IMR-90 (cell line): ENCODE measurements at regions not wholly inside any gene's neighbourhood (a gene's known extent, or its start where the extent isn't known, plus 50 kb on each side); places are given as distances from the start of the nearest gene placed in this dataset.

Experiments
- ATAC-seq: fragments of 200-7000 bp; cut with Tn5 transposase; 2 replicates; pipeline ENCODE4 v1.9.1; 2020; ENCODE audit warnings: low read depth, mild to moderate bottlenecking, moderate library complexity
- BruUV-seq: library from RNA; stranded (reverse); fragments of 400-500 nt; replicated peaks from 2 replicates; lab custom pipeline; 2021; lab: Mats Ljungman, UMichigan
- CTCF ChIA-PET: fragments of 300-600 bp; formaldehyde crosslinking; extraction: SDS; loops from one replicate; lab custom pipeline; 2021; ENCODE audit warnings: antibody characterized with exemption; lab: Yijun Ruan, JAX
- POLR2A ChIA-PET: fragments of 300-600 bp; sonication (Branson Sonifier 250); formaldehyde crosslinking; loops from one replicate; lab custom pipeline; 2022; ENCODE audit warnings: antibody characterized with exemption; ENCODE audit not compliant: unreplicated experiment; lab: Charles Lee
- DNase-seq: peaks from one replicate; pipeline ENCODE4 v3.0.0; 2013
- H2AFZ ChIP-seq: replicated peaks from 2 replicates; pipeline ENCODE3; 2013; ENCODE audit warnings: low read length, mild to moderate bottlenecking; ENCODE audit not compliant: poor library complexity
- H2AK5ac ChIP-seq: 2 replicates; pipeline ENCODE4 v1.6.1; 2013; ENCODE audit warnings: low read depth, low read length, inconsistent platforms
- H2AK9ac ChIP-seq: replicated peaks from 2 replicates; pipeline ENCODE3; 2013; ENCODE audit warnings: mild to moderate bottlenecking, low read depth, low read length, moderate library complexity; ENCODE audit not compliant: poor library complexity
- H2BK120ac ChIP-seq: 2 replicates; pipeline ENCODE4 v1.6.1; 2013; ENCODE audit warnings: low read depth, low read length, inconsistent platforms
- H2BK15ac ChIP-seq: 3 replicates; pipeline ENCODE4 v1.6.1; 2013; ENCODE audit warnings: low read depth, low read length, inconsistent platforms
- H2BK20ac ChIP-seq: 2 replicates; pipeline ENCODE4 v1.6.1; 2013; ENCODE audit warnings: low read depth, mild to moderate bottlenecking, inconsistent platforms, low read length, moderate library complexity
- H2BK5ac ChIP-seq: 2 replicates; pipeline ENCODE4 v1.6.1; 2013; ENCODE audit warnings: mild to moderate bottlenecking, low read depth, low read length, inconsistent platforms; ENCODE audit not compliant: poor library complexity, severe bottlenecking
- H3K14ac ChIP-seq: replicated peaks from 2 replicates; pipeline ENCODE4 v1.6.1; 2013; ENCODE audit warnings: low read depth, low read length, inconsistent platforms
- H3K18ac ChIP-seq: 2 replicates; pipeline ENCODE4 v1.6.1; 2013; ENCODE audit warnings: low read depth, low read length, control low read depth
- H3K23ac ChIP-seq: 2 replicates; pipeline ENCODE4 v1.6.1; 2013; ENCODE audit warnings: low read depth, low read length, inconsistent platforms
- H3K27ac ChIP-seq: 2 replicates; pipeline ENCODE4 v1.5.1; 2013; ENCODE audit warnings: mild to moderate bottlenecking, control low read depth, low read length; ENCODE audit not compliant: insufficient read depth
- H3K27me3 ChIP-seq: 2 replicates; pipeline ENCODE4 v1.6.1; 2013; ENCODE audit warnings: low read length; ENCODE audit not compliant: control insufficient read depth, insufficient read depth
- H3K36me3 ChIP-seq: 2 replicates; pipeline ENCODE4 v1.6.1; 2013; ENCODE audit warnings: low read length, mixed read lengths; ENCODE audit not compliant: control insufficient read depth, insufficient read depth
- H3K4ac ChIP-seq: 2 replicates; pipeline ENCODE4 v1.6.1; 2013; ENCODE audit warnings: low read depth, low read length, inconsistent platforms
- H3K4me1 ChIP-seq: 2 replicates; pipeline ENCODE4 v1.6.1; 2013; ENCODE audit warnings: low read length, mixed read lengths; ENCODE audit not compliant: control insufficient read depth, insufficient read depth
- H3K4me2 ChIP-seq: 2 replicates; pipeline ENCODE4 v1.6.1; 2013; ENCODE audit warnings: low read depth, mild to moderate bottlenecking, control low read depth, low read length, moderate library complexity
- H3K4me3 ChIP-seq: 2 replicates; pipeline ENCODE4 v1.5.1; 2013; ENCODE audit warnings: low read depth, mild to moderate bottlenecking, control low read depth, low read length, moderate library complexity; ENCODE audit not compliant: insufficient read depth
- H3K56ac ChIP-seq: 2 replicates; pipeline ENCODE4 v1.6.1; 2013; ENCODE audit warnings: low read length, inconsistent platforms; ENCODE audit not compliant: insufficient read depth; ENCODE audit errors: extremely low read depth
- H3K79me1 ChIP-seq, 2 experiments: 2 replicates each; pipeline ENCODE4 v1.6.1; 2013; ENCODE audit warnings: low read length in 2 of 2, inconsistent platforms in 1 of 2, low read depth in 1 of 2
- H3K9ac ChIP-seq: 2 replicates; pipeline ENCODE4 v1.6.1; 2013; ENCODE audit warnings: low read depth, low read length, control low read depth
- H3K9me1 ChIP-seq: 2 replicates; pipeline ENCODE4 v1.6.1; 2013; ENCODE audit warnings: low read length, inconsistent platforms; ENCODE audit not compliant: insufficient read depth
- H3K9me3 ChIP-seq: 2 replicates; pipeline ENCODE4 v1.6.1; 2013; ENCODE audit warnings: low read length; ENCODE audit not compliant: control insufficient read depth, insufficient read depth
- H4K20me1 ChIP-seq: 2 replicates; pipeline ENCODE4 v1.6.1; 2013; ENCODE audit warnings: low read length, inconsistent platforms; ENCODE audit not compliant: insufficient read depth
- H4K5ac ChIP-seq: 2 replicates; pipeline ENCODE4 v1.6.1; 2013; ENCODE audit warnings: mild to moderate bottlenecking, low read depth, low read length, control low read depth
- H4K8ac ChIP-seq, 2 experiments: 2 replicates each; pipeline ENCODE4 v1.6.1; 2013; ENCODE audit warnings: low read depth in 2 of 2, low read length in 2 of 2, control low read depth in 1 of 2, inconsistent platforms in 1 of 2
- H4K91ac ChIP-seq: 2 replicates; pipeline ENCODE4 v1.6.1; 2013; ENCODE audit warnings: low read depth, low read length, inconsistent platforms; ENCODE audit not compliant: insufficient read depth
- ELK1 ChIP-seq: fragments of 150-350 bp; IDR thresholded peaks from 2 replicates; pipeline ENCODE4 v1.6.1; 2016; ENCODE audit warnings: low read depth, mild to moderate bottlenecking, low read length, moderate library complexity, borderline replicate concordance
- MAZ ChIP-seq: IDR thresholded peaks from 2 replicates; pipeline ENCODE4 v1.6.1; 2012; ENCODE audit warnings: low read depth, mild to moderate bottlenecking, low read length, improper control_type of control experiment, moderate library complexity, borderline replicate concordance
- POLR2A ChIP-seq: IDR thresholded peaks from 2 replicates; pipeline ENCODE4 v1.6.1; 2012; ENCODE audit warnings: mild to moderate bottlenecking, low read depth, low read length
- SMC3 ChIP-seq: fragments of 150-350 bp; IDR thresholded peaks from 2 replicates; pipeline ENCODE4 v1.6.1; 2016; ENCODE audit warnings: low read depth, mild to moderate bottlenecking, antibody characterized with exemption, low read length, moderate library complexity
- USF2 ChIP-seq: fragments of 150-350 bp; IDR thresholded peaks from 2 replicates; pipeline ENCODE4 v1.6.1; 2017; ENCODE audit warnings: mild to moderate bottlenecking, antibody characterized with exemption, low read length, low read depth
- WGBS, 2 experiments: methylation state at CpG; one replicate each; pipeline versions ENCODE4 v1.1.5 to v1.1.7; 2013; ENCODE audit warnings: missing lambda C conversion rate in 2 of 2; ENCODE audit not compliant: insufficient read length in 1 of 2; ENCODE audit errors: extremely low coverage in 2 of 2; 5-methylcytosine and 5-hydroxymethylcytosine counted together
- dilution Hi-C: fragments of 300-500 bp; cut with HindIII; formaldehyde crosslinking; loops from one replicate; pipeline ENCODE4 v1.14.3; 2018; ENCODE audit warnings: low sequenced_read_pairs; ENCODE audit not compliant: unreplicated experiment
- in situ Hi-C: fragments of 300-500 bp; cut with MboI; formaldehyde crosslinking; loops from 3 replicates; pipeline ENCODE4 v1.14.3; 2019; ENCODE audit warnings: low sequenced_read_pairs, inconsistent platforms, mixed read lengths
- intact Hi-C: fragments of 100-400 bp; cut with micrococcal nuclease; formaldehyde crosslinking; loops from 2 replicates; pipeline ENCODE4 v1.10.0; 2022

- Histone ChIP-seq H3K14ac (no peak overlapping the region), H2AK5ac (no peak overlapping the region)
- CTCF ChIA-PET: no interaction called here
These were observed 122.6 kb downstream of the P2RY1 start for GRCh38 chr3:152957491-152957890.

More at GRCh38 chr3:152957491-152957890, 122.6 kb downstream of the P2RY1 start:
- DNase-seq: no peak
- Histone ChIP-seq H3K18ac (no peak overlapping the region), H4K5ac (no peak overlapping the region), H2AK9ac (no peak overlapping the region), H2BK120ac (no peak overlapping the region), H3K9ac (no peak overlapping the region), H3K79me1 (no peaks in the 10 kb centered on the region), H4K8ac (no peak overlapping the region), H3K4me1 (no peaks in the 10 kb centered on the region), H2BK15ac (no peak overlapping the region), H2AFZ (no peak overlapping the region), H3K4me2 (no peak overlapping the region), H3K9me3 (no peaks in the 10 kb centered on the region), H3K9me1 (no peaks in the 10 kb centered on the region), H3K27ac (no peak overlapping the region), H4K91ac (no peak overlapping the region), H3K27me3 (no peaks in the 10 kb centered on the region), H3K56ac (no peak overlapping the region), H3K4ac (no peak overlapping the region), H4K20me1 (no peaks in the 10 kb centered on the region), H3K23ac (no peak overlapping the region), H3K36me3 (no peaks in the 10 kb centered on the region), H2BK20ac (no peak overlapping the region), H3K4me3 (no peak overlapping the region), H2BK5ac (no peak overlapping the region)
- ATAC-seq: no peak
- no CpG with 5 or more reads among the region's 2 CpGs for WGBS, 2 experiments
- dilution Hi-C loops (no loop called here), intact Hi-C loops (no loop called here), in situ Hi-C loops (no loop called here)
- BruUV-seq: no TSS peak
- no peak for TF ChIP-seq POLR2A
- no peak for TF ChIP-seq USF2
- TF ChIP-seq ELK1: no peak
- no peak for TF ChIP-seq SMC3
- TF ChIP-seq MAZ: no peak
- POLR2A ChIA-PET: no interaction called here
